ENCODE measurements at regions not wholly inside any gene's neighbourhood (a gene's known extent, or its start where the extent isn't known, plus 50 kb on each side); places are given as distances from the start of the nearest gene placed in this dataset.
"Not testable (repeated sequence)": the region's sequence is repeated elsewhere in the genome, so short reads cannot be mapped to it uniquely, and the experiment has no call there.

DNA sequence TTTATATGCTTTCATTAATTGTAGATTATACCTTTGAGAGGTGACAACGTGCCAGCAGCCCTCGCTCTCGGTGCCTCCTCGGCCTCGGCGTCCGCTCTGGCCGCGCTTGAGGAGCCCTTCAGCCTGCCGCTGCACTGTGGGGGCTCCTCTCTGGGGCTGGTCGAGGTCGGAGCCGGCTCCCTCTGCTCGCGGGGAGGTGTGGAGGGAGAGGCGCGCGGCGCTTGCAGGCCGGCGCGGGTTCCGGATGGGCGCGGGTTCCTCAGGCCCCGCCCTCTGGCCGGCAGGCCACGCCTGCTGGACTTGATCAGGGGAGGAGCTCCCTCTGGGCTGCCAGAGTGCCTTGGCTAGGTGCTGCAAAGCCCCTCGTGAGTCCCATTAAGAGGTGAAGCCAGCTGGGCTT, 321.1 kb upstream of the PCDH18 start:
- H3K27ac ChIP-seq = no peak overlapping the region
- no peak for TF ChIP-seq ZFX (IDR thresholded peaks at IDR 0.05)
- no peak for TF ChIP-seq CTCF (conservative IDR thresholded peaks at IDR 0.05)

DNA sequence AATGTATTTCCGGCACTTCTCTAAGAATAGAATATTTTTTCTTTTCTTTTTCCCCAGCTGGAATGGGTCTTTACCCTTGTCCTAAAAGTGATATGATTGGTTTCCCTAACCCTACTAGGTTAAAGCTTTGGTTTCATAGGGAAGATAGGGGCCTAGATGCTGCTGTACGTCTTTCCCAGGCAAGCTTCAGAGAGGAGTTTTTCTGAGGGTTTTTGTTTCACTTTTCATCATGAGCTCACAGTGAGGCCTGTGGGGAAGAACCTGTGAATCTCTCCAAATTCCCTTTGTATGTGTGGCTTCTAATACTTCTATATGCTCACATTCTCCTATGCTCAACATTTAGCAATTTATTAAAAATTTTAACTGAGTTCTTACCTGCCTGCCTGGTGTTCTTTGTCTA, 320.0 kb upstream of the PCDH18 start:
- H3K27ac ChIP-seq = no peak overlapping the region
- no peak for TF ChIP-seq ZFX (IDR thresholded peaks at IDR 0.05)
- no peak for TF ChIP-seq CTCF (conservative IDR thresholded peaks at IDR 0.05)

- TF ChIP-seq ZFX (IDR thresholded peaks at IDR 0.05) (no peak), CTCF (conservative IDR thresholded peaks at IDR 0.05) (no peak)
- no peak overlapping the region for H3K27ac ChIP-seq
Observed at GRCh38 chr4:137851435-137851834, 319.1 kb upstream of the PCDH18 start.

DNA sequence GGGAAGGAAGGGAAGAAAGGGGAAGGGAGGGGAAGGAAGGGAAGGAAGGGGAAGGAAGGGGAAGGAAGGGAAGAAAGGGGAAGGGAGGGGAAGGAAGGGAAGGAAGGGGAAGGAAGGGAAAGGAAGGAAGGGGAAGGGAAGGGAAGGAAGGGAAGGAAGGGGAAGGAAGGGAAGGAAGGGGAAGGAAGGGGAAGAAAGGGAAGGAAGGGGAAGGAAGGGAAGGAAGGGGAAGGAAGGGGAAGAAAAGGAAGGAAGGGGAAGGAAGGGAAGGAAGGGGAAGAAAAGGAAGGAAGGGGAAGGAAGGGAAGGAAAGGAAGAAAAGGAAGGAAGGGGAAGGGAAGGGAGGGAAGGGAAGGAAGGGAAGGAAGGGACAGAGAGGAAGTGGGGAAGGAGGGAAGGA, 295.7 kb upstream of the PCDH18 start:
- not testable (repeated sequence) for H3K27ac ChIP-seq

GRCh38 chr4:137825505-137825904, 293.2 kb upstream of the PCDH18 start:
- TF ChIP-seq CTCF (conservative IDR thresholded peaks at IDR 0.05) (no peak), ZFX (IDR thresholded peaks at IDR 0.05) (no peak)
- H3K27ac ChIP-seq = no peak overlapping the region

DNA sequence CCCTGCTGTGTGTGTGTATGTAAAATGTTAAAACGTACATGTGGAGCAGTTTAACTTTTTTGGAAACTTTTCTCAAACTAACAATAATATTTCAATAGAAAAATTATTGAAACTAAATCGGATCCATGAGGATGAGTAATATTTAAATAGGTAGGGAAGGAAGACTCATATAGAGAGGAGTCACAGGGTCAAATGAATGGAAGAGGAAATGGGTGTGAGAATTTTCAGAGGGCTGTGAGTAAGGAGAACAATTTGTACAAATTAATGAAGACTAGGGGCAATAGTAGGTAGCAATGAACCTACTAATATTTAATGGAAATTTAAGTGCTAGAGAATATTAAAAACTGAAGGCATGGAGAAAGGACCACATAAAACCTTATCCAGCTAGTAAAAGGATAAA, 290.7 kb upstream of the PCDH18 start:
- TF ChIP-seq ZFX (IDR thresholded peaks at IDR 0.05) = no peak
- TF ChIP-seq CTCF (conservative IDR thresholded peaks at IDR 0.05) = no peak
- no peak overlapping the region for H3K27ac ChIP-seq

GRCh38 chr4:137819964-137820383, 287.7 kb upstream of the PCDH18 start:
- no peak overlapping the region for H3K27ac ChIP-seq

More at GRCh38 chr4:137819964-137820383, 287.7 kb upstream of the PCDH18 start:
- peak; percentile 72 for TF ChIP-seq CTCF (conservative IDR thresholded peaks at IDR 0.05)
- no peak for TF ChIP-seq ZFX (IDR thresholded peaks at IDR 0.05)
